Testis (tissue), 2 donors: ENCODE measurements at regions not wholly inside any gene's neighbourhood (a gene's known extent, or its start where the extent isn't known, plus 50 kb on each side); places are given as distances from the start of the nearest gene placed in this dataset.

Experiments
- CTCF ChIP-seq, 3 experiments: fragments of 450-650 bp in 2 of 3; fragments of 200-600 bp in 1 of 3; sonication (generic) in 1 of 3; IDR thresholded peaks; one replicate each; pipeline ENCODE4 v1.5.1; 2016 to 2019; ENCODE audit warnings: antibody characterized with exemption in 3 of 3, mild to moderate bottlenecking in 2 of 3, moderate library complexity in 1 of 3
- POLR2A ChIP-seq: fragments of 450-650 bp; IDR thresholded peaks from one replicate; pipeline ENCODE4 v1.6.1; 2017; ENCODE audit warnings: antibody characterized with exemption, mild to moderate bottlenecking, moderate library complexity

- TF ChIP-seq CTCF (IDR thresholded peaks at IDR 0.05), result no peak
- TF ChIP-seq POLR2A, result no peak
Observed at GRCh38 chr19:29083863-29084262, 129.1 kb downstream of the UQCRFS1 start.
